NCI-H187 (cell line): ENCODE measurements at regions not wholly inside any gene's neighbourhood (a gene's known extent, or its start where the extent isn't known, plus 50 kb on each side); places are given as distances from the start of the nearest gene placed in this dataset.
"Not testable (repeated sequence)": the region's sequence is repeated elsewhere in the genome, so short reads cannot be mapped to it uniquely, and the experiment has no call there.

Source experiments
- DNase-seq, 2 experiments: peaks; one replicate each; lab custom pipeline; 2025; lab: John Stamatoyannopoulos, UW

DNA sequence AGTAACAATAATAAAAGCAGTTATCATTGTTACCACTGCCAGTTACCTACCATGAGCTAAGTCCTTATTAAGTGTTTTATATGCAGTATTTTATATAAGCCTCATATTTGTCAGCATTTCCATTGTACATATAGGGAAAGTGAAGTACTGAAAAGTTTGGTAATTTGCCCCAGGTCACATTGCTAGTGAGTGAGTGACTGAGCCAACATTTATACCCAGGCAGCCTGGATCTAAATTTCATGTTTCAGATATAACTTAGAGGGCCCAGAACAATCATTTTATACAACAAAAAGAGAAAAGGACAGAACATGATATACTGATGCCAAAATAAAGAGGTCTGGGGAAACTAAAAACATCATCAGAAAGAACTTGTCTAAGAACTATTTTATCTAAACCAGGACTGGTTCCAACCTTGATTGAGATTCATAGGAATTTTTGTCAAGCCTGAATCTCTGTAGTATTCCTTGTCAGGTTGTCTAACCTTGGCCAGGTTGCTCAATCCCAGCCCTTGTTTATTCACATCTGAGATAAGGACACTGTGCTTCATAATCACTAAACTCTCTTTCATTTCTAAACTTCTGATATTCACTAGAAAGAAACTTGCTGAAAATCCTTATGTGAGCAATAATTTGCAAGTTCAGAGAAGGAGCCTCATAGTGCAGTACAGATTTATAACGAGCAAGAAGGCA, 308.2 kb downstream of the IPMK start:
- no peak for DNase-seq

DNA sequence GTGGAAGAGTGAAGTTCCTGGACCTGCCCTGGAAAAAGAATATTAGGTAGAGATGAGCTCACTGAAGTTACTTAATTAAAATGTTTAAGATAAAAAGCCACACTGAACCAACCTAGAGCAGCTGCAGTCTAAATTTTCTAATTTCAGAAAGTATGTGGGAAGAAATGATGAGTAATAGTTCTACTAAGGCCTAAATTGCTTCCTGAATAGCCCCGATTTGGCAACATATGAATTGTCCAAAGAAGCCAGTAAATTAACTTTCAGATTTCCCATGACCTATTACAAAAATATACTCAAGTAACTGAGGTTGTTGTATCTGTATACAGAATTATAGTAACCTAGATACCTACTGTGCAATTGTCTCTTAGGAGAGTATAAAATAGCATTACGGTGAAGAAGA, 312.6 kb downstream of the IPMK start:
- DNase-seq: no peak

DNA sequence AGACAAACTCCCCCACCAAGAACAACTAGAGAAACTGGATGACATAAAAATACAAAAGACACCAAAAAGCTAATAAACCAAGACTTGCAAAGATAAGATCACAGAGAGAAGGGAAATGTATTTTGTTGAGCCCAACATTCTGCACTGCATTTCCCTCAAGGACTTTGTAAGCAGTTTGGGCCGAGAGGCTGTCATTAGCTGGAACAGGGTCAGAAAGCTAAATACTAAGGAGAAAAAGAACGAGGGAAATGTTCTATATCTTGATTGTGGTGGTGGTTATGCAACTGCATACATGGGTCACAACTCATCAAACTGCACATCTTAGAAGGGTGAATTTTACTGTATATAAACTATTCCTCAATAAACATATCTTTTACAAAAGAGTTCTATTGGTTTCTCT, 315.0 kb downstream of the IPMK start:
- no peak for DNase-seq

DNA sequence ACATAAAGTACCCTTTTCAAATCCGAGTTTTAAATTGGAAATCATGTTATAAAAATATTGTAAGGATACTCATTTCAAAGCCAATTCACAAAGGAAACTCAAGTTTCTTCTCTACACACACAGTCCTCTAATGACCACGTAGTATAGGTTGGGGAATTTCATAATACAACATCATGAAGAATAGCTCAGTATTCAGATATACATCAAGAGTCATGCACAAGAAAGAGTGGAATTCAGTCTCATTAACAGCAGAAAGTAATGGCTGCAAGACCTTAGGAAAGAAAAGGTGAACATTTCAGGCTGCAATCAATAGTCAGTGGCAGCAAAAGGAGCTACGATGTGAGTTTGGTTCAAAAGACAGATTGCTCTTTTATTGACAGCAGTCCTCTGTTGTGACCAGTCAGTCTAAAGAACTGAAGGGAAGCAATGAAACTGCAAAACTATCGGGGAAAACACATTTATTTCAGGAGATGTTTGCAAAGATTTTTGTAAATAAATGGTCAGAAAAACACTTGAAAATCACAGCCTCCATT, 317.2 kb downstream of the IPMK start:
- no peak for DNase-seq

DNA sequence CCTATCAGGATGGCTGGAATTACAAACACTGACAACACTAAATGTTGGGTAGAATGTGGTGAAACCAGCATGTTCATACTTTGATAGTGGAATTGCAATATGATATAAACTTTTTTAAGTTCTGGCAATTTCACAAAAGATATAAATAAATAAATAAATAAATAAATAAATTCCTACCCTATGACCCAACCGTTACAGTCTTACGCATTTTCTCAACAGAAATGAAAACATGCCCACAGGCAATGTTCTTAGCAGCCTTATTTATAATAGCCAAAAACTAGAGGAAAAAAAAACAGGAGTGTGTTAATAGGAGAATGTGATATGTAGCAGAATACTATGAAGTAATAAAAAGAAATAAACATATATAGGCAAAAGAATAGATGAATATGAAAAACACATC, 318.9 kb downstream of the IPMK start:
- DNase-seq: no peak

DNA sequence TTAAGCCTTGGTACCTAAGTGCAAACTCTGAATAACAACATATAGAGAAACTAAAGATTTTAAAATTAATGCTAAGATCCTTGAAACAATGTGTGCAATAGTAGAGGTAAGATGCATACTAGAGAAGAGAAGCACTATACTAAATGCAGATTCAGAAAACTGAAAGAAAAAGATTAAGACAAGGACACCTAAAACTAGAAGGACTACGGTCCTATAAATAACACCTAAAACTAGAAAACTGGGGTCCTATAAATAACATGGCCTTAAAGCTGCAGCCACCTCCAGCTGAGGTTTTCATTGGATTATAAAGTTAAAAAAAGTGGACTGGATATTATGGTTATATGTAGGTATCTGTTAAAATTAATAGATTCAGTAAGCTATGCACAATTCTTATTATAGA, 320.9 kb downstream of the IPMK start:
- no peak for DNase-seq

DNA sequence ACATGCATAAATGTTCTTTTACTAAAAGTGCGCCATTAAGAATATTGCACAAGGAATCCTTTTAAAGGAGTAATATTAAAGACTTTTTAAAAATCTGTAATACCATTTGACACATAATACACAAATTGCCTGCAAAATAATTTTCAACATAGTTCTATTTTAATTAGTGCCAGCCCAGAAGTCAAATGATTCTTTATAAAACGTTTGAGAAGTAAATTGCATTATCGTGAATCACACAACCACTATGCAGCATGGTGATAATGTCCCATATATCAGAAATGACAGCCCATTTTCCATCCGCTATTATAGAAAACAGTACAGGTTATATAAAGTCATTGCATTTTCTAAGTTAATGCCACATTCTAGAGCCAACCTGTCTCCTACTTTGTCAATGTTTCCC, 324.0 kb downstream of the IPMK start:
- no peak for DNase-seq

DNA sequence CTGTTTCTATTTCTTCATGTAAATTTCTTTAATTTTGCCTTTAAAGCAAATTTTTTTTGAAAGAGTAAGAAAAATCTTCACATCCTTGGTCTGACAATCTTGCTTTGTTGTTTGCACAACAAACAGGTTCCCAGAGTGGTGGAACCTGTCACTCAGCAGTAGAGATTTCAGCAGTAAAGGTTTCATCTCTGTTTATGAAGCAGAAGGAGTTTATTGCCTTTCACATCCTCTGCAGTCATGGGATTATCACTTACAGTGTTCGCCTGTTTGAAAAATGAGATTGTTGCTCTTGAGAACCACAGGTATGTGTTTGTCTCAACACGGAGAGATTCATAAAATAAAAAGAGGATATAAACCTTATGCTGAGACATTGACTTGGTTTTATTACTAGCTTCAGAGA, 342.6 kb downstream of the IPMK start:
- DNase-seq: no peak

DNA sequence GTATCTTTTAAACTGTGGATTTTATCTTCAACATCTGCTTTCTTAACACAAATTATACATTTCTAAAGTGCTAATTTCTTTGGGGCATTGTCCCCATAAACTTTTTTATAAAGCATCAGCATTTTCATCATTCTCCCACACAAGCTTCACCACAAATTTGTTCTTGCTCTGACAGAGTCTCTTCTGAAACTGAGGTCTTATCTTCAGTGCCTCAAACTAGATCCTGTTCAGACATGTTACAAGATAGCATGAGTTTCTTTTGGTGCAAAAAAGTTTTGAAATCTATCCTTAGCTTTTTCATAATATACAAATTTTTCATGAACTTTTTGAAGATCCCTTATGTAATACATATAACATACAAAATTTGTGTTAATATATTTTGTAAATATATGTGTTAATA, 346.6 kb downstream of the IPMK start:
- no peak for DNase-seq

DNA sequence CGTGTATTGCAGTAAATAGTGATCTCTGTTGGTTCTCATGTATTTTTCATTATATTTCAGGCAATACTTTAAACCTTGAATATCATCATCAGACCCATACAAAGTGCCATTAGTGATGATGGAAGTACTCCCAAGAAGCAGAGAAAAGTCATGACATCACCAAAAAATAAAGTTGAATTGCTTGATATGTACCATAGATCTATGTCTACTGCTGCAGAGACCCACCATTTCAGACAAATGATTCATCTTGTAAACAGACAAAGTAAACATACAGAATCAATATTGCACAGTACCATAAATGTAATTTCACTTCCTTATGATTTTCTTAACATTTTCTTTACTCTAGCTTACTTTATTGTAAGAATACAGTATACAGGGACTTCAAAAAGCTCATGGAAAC, 347.8 kb downstream of the IPMK start:
- no peak for DNase-seq

DNA sequence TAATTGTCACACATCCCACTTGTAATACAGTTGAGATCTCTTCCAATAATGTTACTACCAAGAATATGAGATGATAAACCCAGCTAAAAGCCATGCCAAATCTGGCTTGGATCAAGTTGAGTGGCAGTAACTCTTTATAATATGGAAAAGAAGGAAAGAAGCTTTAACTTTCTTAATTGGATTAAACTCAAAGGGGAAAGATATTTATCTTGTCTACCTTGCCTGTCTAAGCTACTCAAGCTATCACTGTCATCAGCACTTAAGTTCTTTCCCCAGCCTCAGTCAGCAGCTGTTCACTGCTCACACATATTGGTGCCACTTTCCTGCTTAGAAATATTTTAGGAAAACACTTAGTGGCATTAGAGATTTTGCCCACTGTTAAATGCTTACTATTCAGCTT, 350.7 kb downstream of the IPMK start:
- DNase-seq: no peak

DNA sequence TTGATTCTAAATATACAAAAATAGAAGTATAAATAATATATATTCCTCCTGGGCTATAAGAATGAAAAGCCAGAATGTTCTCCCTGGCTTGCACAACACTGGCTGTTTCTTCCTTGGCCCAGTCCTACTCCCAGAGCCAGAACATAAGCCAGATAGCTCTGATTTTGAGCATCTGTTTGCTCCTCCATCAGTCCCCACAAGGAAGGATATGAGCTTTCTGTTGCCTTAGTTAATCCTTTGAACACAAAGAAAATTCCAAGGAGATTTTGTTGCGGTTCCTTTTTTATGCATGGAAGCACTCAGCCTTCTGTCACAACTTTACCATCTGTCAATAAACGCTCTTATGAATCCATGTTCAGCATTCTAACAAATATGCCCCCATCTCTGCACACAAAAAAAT, 361.8 kb downstream of the IPMK start:
- no peak for DNase-seq

DNA sequence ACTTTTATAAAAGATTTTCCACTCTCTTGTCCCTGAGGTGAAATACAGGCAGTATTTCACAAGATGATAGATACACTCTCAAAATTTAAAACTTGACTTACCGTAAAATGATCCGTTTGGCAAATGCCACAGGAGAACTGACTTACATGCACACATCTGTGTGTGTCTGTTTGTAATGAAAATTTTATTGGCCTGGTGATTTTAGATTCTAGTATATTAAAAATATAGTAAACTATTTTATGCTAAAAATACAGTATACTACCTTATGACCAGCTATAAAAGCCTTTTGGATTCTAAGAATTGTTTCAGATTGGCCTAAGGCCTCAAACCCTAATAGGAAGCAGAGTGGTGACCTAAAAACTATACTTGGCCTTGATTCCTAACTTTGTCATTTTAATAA, 362.7 kb downstream of the IPMK start:
- DNase-seq: no peak

DNA sequence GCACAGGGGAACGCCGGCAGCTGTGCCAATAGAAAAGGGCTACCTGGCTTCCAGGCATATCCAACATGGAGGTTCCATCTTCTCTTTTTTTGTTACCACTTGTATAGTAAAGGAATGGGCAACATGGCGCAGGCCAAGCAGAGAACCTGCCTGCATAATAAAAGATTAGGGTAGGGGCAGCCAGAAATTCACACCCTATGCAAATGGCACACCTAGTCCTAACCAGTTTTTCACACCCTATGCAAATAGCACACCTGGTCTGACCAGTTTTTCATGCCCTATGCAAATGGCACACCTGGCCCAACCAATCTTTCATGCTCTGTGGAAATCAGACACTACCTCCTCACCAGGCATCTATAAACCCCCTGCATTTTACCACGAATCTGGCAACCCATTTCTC, 369.5 kb downstream of the IPMK start:
- no peak for DNase-seq

DNA sequence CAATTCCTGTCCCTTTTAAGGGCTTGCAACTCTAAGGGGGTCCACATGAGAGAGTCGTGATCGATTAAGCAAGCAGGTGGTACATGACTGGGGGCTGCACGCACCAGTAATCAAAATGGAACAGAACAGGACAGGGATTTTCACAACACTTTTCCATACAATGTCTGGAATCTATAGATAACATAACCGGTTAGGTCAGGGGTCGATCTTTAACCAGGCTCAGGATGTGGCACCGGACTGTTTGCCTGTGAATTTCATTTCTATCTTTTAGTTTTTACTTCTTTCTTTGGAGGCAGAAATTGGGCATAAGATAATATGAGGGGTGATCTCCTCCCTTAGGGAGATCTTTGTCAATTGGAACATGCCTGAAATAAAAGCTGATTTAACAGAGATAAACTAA, 370.1 kb downstream of the IPMK start:
- no peak for DNase-seq

DNA sequence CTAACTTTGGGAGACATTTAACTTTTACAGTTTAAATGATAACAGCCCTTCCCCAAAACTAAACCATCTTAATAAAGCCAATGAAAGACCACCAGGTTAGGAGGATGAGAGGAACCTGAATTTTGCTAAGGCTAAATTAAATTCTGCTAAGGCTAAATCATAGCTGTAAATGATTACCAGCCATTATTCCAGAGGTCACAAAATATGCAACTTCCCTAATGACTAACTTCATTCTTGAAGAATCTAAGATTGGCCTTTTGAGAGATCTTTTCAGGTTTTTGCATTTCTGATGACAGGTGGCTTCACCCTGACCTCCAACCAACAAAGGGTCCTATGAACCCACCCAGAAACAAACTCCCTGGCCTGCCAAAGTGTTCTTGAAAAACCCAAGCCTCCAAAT, 373.3 kb downstream of the IPMK start:
- no peak for DNase-seq

DNA sequence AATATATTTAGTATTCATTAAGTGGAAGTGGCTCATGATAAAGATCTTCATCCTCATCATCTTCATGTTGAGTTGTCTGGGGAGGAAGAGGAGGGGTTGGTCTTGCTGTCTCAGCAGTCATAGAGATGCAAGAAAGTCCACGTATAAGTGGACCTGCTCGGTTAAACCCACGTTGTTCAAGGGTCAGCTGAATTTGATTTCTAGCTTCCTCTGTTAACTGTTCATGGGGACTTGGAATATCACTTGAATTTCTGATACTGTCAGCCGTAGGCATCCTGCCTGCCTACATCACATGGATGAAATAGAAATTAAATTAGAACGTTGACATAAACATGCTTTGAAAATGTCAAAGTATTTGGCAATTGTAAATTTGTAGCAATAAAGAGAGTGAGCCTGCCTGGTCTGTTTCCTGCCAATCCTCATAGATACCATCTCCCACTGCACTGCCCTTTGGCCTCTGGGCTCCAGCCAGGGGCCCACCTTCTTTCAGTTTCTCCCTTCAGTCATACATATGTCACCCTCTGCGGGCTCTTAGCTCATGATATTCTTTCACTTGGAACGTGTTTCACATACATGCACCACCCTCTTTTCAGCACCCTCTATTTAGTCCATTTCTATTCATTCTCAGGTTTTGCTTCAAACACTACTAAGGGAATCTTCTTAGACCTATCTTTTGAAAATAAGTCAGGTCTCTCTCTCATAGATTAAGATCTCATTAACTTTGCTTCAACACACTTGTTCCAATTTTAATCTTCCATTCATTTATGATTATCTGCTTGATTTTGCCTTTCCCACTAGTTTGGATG, 376.3 kb downstream of the IPMK start:
- no peak for DNase-seq

DNA sequence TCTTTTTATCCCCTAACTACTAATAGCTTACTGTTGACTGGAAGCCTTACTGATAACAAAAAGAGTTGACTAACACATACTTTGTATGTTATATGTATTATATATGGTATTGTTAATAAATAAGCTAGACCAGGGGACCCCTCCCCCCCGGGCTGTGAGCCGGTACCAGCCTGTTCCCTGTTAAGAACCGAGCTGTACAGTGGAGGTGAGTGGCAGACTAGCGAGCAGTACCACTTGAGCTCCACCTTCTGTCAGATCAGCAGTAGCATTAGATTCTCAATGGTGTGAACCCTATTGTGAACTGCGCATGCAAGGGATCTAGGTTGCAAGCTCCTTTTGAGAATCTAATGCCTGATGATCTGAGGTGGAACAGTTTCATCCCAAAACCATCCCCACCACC, 377.0 kb downstream of the IPMK start:
- DNase-seq: no peak

DNA sequence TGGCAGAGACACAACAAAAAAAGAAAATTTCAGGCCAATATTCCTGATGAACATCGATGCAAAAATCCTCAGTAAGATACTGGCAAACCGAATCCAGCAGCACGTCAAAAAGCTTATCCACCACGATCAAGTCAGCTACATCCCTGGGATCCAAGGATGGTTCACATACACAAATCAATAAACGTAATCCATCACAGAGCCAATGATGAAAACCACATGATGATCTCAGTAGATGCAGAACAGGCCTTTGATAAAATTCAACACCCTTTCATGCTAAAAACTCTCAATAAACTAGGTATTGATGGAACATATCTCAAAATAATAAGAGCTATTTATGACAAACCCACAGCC, 382.1 kb downstream of the IPMK start:
- DNase-seq: not testable (repeated sequence)

DNA sequence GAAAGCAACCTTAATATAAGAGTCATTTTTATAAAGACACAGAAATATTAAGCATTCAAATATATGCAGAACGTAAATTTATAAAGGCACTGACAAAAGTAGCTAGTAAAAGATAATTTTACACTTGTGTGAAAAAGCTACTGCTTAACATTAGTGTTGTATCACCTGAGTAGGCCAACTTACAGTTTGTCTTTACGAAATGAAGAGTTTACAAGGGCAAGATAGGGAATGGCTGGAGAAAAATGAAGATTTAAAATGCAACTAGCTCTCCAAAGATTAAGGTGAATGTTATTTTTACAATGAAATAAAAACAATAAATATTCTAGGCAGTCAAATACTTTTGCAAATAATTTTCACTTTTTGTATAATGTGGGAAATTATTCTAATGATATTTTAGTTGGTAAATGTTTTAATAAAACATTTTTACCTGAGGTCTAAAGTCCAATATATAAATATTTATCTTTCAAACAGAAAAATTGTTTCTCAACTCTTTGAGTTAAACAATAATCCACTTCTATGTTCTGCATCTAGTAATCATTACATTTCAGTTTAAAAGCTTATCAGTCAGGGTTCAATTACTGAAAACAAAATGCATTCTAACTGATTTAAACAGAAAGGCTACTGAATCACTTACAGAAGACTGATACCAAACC, 382.6 kb downstream of the IPMK start:
- DNase-seq: no peak

DNA sequence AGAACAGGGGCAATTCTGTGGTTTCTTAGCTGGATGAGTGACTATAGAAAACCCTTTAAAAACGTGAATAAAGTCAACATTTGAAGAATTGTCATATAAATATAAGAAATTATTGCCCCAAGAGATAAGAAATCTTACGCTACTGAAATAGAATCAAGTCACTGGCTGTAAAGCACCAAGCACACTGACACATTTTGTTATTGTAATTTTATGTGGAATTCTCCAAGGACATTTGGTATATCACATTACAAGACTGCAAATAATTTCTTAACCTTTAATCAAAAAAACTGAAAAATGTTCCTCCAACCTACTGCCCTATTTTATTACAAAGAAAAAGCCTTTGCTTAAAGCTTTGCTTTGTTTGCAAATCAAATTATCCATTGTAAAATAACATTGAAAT, 383.3 kb downstream of the IPMK start:
- no peak for DNase-seq

DNA sequence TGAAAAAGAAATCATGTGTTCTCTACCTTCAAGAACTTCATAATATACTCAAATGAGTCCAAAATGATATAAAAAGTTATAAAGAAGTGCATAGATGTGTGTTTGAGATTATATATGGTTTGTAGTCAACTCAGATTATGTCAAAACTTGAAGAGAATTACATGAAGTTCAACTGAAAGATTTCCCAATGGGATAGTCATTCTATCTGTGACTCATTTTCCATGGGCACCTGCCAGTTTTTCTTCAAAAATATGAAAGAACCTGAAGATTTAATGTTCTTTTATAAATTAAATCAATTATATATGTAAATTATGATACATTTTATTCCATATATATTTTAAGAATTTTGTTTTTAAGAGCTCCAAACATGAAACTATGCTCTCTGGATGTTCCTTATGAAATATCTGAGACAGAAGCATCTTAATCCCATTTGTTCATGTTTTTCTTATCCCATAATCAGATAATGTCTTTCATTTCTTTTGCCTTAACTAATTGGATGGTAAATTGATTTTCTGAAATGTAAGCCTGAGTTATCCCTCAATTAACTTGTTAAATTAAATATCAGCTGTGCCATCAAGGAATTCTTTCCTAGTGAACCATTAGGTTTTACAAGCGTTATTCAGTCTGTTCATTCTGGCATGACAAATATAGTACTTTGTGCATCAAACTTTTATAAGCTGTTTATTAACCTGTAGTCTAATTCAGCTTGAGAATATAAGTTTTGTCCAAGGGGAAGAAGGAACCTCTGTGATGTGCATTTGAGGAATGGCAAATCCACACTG, 387.1 kb downstream of the IPMK start:
- DNase-seq: no peak
